ENCODE measurements at regions not wholly inside any gene's neighbourhood (a gene's known extent, or its start where the extent isn't known, plus 50 kb on each side); places are given as distances from the start of the nearest gene placed in this dataset.

DNA sequence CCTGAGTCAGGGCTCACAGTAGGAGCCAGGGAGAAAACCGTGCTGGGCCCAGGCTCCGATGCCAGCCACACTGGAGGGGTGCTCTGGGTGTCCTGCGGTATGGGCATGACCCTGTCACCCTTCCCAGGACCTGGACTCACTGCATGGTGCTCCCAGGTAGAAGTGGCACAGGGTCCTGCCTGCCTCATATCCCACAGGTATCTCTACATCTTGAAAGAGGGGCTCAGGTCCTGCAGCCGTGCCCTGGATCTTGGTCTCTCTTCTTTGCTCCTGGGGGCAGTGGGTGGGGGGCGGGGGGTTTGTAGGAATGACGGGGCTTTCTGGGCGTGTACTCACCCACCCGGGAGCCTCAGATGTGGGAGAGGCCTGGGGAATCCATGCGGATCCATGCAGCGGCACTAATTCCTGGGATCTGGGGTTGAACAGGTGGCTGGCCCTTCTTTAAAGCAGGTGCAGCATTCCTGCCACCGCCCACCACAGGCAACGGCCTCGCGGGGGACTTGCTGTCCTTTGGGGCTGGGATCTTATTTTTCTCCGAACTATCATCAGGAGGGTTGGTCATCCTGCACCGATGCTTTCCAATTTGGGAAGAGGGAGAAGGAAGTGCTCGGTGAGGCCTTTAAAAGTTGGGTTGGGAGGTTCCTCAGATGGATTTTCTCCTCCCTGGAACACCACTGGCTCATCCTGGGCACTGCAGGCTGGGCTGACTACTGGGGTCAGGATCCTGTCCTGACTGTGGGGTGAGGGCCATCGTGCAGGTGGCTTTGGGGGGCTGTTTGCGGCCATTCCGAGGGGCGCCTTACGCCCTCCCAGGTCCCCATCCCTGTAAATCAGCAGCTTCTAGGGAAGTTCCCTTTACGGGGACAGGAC lies 886.4 kb downstream of the BRD1 start:
- TF ChIP-seq, protein P1, sequence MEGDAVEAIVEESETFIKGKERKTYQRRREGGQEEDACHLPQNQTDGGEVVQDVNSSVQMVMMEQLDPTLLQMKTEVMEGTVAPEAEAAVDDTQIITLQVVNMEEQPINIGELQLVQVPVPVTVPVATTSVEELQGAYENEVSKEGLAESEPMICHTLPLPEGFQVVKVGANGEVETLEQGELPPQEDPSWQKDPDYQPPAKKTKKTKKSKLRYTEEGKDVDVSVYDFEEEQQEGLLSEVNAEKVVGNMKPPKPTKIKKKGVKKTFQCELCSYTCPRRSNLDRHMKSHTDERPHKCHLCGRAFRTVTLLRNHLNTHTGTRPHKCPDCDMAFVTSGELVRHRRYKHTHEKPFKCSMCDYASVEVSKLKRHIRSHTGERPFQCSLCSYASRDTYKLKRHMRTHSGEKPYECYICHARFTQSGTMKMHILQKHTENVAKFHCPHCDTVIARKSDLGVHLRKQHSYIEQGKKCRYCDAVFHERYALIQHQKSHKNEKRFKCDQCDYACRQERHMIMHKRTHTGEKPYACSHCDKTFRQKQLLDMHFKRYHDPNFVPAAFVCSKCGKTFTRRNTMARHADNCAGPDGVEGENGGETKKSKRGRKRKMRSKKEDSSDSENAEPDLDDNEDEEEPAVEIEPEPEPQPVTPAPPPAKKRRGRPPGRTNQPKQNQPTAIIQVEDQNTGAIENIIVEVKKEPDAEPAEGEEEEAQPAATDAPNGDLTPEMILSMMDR (conservative IDR thresholded peaks at IDR 0.05; ENCODE audit: low read length) = no peak
- no peak for TF ChIP-seq EZH2phosphoT487 (IDR thresholded peaks at IDR 0.05; ENCODE audit: borderline replicate concordance)
